GM12878 (cell line): ENCODE measurements at regions not wholly inside any gene's neighbourhood (a gene's known extent, or its start where the extent isn't known, plus 50 kb on each side); places are given as distances from the start of the nearest gene placed in this dataset.

Source experiments
- POLR2A ChIP-seq: IDR thresholded peaks from 2 replicates; pipeline ENCODE4 v1.6.1; 2011; ENCODE audit warnings: low read depth, mild to moderate bottlenecking, low read length
- TF ChIP-seq, protein P1 (sequence below), 3 experiments: IDR thresholded peaks in 2 of 3; conservative IDR thresholded peaks in 1 of 3; 2 replicates each; pipeline ENCODE4 v1.5.1; 2011; ENCODE audit warnings: low read depth in 3 of 3, low read length in 3 of 3, mild to moderate bottlenecking in 3 of 3, control low read depth in 2 of 3, moderate library complexity in 2 of 3, inconsistent platforms in 1 of 3, mixed read lengths in 1 of 3; ENCODE audit not compliant: control insufficient read depth in 2 of 3, insufficient read depth in 1 of 3; ENCODE audit errors: extremely low read depth in 1 of 3

DNA sequence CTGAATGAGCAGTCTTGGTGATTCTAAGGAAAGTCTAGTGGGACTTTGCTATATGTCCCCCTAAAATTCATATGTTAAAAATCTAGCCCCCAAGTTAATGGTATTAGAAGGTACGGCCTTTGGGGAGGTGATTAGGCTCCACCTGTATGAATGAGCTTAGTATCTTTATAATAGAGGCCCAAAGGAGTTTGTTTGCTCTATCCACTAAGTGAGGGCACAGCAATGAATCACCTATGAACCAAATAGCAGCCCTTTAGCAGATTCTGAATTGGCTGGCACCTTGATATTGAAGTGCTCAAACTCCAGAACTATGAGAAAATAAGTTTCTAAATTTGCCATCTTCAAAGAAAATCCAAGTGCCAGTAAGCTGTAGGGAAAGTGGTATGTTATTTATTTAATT, 187.9 kb downstream of the SUCNR1 start:
- TF ChIP-seq POLR2A = no peak
- TF ChIP-seq, protein P1, sequence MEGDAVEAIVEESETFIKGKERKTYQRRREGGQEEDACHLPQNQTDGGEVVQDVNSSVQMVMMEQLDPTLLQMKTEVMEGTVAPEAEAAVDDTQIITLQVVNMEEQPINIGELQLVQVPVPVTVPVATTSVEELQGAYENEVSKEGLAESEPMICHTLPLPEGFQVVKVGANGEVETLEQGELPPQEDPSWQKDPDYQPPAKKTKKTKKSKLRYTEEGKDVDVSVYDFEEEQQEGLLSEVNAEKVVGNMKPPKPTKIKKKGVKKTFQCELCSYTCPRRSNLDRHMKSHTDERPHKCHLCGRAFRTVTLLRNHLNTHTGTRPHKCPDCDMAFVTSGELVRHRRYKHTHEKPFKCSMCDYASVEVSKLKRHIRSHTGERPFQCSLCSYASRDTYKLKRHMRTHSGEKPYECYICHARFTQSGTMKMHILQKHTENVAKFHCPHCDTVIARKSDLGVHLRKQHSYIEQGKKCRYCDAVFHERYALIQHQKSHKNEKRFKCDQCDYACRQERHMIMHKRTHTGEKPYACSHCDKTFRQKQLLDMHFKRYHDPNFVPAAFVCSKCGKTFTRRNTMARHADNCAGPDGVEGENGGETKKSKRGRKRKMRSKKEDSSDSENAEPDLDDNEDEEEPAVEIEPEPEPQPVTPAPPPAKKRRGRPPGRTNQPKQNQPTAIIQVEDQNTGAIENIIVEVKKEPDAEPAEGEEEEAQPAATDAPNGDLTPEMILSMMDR (IDR thresholded peaks at IDR 0.05 in 2 of 3, conservative IDR thresholded peaks at IDR 0.05 in 1 of 3; ENCODE audit: control insufficient read depth in 2 of 3, extremely low read depth in 1 of 3, insufficient read depth in 1 of 3, low read depth in 3 of 3, low read length in 3 of 3) = no peak
